NCI-H526 treated with DMSO at 0.1 percent for 48 hours (cell line): ENCODE measurements at regions not wholly inside any gene's neighbourhood (a gene's known extent, or its start where the extent isn't known, plus 50 kb on each side); places are given as distances from the start of the nearest gene placed in this dataset.

ENCODE experiments used
- DNase-seq: peaks from one replicate; lab custom pipeline; 2025; lab: John Stamatoyannopoulos, UW

- no peak for DNase-seq
Measured at GRCh38 chr3:153314038-153314437, 152.0 kb downstream of the RAP2B start.

DNA sequence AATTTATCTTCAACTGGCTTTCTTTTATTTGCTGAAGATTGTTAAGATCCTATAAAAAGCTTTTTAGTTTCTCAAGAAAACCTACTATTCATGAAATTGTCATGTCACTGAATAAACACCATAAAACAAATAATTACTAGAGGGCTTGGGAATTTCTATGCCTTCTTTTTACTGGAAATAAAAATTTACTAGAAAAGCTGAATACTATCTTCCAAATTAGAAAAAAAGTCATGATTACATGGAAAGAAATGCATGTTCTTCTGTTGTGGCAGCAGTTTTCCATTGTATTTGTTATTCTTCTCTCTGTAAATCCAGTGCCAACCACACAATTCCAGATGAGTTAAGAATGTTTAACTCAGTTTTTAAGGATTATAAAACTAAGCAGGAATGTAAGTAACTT is 153.8 kb downstream of the RAP2B start:
- DNase-seq, result no peak

- DNase-seq, result no peak
Measured at GRCh38 chr3:153319705-153320554, 157.9 kb downstream of the RAP2B start.

DNA sequence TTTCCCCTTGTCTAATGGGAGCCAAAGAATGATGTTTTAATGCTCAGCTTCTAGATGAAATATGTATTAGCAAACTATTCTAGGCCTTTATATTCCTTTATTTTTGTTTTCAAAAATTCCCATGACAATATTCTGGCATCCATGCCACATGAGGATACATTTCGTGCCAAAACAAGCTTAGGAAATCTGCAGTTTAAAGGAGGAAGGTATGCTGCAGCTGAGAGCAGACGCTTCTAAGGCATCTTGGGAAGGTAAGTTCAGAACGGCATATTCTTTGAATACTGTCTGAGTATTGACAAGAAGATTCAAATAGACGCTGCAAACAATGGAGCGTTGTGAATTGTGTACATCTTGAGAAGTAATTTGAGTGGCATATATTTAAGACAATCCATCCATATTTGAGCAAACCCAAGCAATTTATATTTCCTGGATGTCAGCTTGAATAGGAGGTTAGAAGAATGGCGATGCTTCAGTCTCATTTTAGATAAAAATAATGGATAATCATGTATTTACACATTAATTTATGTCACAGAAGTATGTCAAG is 158.6 kb downstream of the RAP2B start:
- no peak for DNase-seq

GRCh38 chr3:153328690-153329089 is 166.7 kb downstream of the RAP2B start:
- no peak for DNase-seq

- DNase-seq, result no peak
Measured at GRCh38 chr3:153330901-153331300, 168.9 kb downstream of the RAP2B start.

- DNase-seq, result no peak
Measured at GRCh38 chr3:153331676-153332075, 169.7 kb downstream of the RAP2B start.

GRCh38 chr3:153334558-153334957 is 172.5 kb downstream of the RAP2B start:
- no peak for DNase-seq

DNA sequence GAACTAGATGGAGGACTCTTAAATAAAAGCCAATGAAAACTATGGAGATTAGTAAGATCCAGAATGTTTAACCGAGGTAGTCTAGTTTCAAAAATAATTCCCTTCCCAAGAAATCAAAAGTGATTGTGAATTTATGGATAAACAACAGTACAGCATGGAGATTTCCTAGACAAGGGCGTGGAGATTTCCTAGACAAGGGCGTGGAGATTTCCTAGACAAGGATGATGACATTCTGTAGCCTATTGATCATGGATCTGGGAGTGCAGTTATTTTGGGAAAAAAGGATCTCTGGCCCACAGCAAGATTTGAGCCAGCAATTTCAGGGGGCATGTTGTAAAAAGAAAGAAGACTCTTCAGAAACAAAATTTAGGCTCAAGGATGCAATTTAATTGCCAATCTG is 175.3 kb downstream of the RAP2B start:
- no peak for DNase-seq

DNA sequence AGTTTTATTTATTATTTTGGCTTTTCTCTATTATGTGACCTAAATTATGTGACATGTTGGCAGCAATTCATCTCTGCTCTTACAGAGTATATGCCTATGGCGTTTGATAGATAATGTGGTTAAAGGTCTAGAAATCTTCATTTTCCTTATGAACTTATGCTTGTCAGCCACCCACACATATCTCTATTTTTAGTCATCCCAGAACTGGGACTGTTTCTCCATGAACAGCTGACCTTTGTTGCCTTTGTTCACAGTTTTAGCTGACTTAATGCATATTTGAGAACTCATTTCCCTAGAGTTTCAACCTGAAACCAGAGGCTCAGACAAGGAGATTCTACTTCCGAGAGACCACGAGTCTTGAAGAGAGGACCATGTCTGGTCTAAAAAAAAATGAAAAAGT is 176.5 kb downstream of the RAP2B start:
- DNase-seq, result no peak

DNA sequence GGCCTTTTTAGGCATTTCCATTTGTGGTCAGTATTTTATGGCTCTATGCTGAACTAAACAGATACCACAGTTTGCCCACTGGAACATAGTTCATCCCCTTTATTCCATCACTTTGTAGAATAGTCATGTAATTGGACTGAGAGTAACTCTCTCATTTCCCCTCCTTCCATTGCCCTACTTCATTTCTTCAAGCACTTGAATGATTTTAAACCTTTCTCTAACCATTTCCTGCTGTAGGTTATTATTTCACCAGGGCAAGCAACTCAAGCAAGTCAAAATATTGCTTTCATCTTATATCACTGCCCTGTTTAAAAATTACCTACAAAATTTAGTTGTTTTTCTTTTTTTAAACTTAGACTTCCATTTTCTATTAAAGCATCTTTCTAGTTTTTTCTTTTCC is 177.0 kb downstream of the RAP2B start:
- DNase-seq, result no peak

- DNase-seq, result no peak
Measured at GRCh38 chr3:153343988-153344782, 182.2 kb downstream of the RAP2B start.

- DNase-seq, result no peak
Measured at GRCh38 chr3:153348457-153349107, 186.6 kb downstream of the RAP2B start.

DNA sequence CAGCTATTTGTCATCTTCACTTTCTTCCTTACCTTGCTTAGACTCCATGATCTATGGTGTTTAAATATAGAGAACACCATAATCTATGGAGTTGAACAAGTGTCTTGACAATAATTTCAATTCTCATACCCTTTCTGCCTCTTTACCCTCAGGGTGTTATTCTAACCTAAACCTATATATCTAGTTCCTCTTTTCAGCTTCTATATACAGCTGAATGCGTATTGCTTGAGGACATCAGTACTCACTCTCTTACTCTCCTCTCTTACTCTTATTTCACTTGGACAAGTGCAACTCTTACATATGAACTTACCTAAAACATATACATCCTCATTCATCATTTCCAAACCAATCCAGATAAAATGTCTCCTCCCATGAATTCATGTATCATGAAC is 187.1 kb downstream of the RAP2B start:
- no peak for DNase-seq

- DNase-seq, result no peak
Measured at GRCh38 chr3:153350420-153350819, 188.4 kb downstream of the RAP2B start.

- no peak for DNase-seq
Measured at GRCh38 chr3:153354641-153355040, 192.6 kb downstream of the RAP2B start.

DNA sequence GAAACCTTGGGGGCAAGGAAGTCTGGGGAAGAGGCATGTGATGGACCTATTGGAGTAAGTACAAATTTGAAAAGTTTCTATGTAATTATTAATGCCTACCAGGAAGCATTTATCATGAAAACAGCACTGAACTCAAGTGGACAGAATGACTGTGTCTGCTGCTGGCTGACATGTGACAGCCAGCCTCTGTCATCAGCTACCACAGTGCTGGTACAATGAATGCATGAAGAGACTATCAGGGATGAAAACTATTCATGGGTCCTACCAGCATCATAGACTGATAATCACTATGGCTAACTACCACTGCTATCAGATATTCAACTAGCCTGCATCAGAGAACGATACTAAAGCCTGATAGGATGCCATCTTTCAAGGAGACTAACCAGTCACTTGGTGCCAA is 193.5 kb downstream of the RAP2B start:
- no peak for DNase-seq

GRCh38 chr3:153356908-153357307 is 194.9 kb downstream of the RAP2B start:
- DNase-seq, result no peak

- no peak for DNase-seq
Measured at GRCh38 chr3:153357436-153357835, 195.4 kb downstream of the RAP2B start.

DNA sequence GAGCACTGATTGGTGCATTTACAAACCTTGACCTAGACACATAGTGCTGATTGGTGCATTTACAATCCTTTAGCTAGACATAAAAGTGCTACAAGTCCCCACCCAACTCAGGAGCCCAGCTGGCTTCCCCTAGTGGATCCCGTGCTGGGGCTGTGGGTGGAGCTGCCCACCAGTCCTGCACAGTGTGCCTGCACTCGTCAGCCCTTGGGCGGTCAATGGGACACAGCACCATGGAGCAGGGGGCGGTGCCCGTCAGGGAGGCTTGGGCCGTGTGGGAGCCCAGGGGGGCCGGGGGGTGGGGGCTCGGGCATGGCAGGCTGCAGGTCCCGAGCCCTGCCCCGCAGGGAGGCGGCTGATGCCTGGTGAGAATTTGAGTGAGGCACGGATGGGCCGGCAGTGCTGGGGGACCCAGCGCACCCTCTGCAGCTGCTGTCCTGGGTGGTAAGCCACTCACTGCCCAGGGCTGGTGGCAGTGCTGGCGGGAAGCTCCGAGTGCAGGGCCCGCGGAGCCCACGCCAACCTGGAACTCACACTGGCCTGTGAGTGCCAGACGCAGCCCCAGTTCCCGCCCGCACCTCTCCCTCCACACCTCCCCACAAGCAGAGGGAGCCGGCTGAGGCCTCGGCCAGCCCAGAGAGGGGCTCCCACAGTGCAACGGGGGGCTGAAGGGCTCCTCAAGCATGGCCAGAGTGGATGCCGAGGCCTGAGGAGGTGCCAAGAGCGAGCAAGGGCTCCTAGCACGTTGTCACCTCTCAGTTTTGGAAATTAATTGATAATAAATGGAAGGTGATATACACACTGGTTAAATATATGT is 207.7 kb downstream of the RAP2B start:
- DNase-seq, result no peak

GRCh38 chr3:153370680-153371079 is 208.7 kb downstream of the RAP2B start:
- no peak for DNase-seq

GRCh38 chr3:153372326-153372725 is 210.3 kb downstream of the RAP2B start:
- DNase-seq, result no peak
